Activated T-cell treated with anti-CD3 and anti-CD28 coated beads, Interleukin-2, amount 50 U/mL, for 4 hours (primary cell): ENCODE measurements at regions not wholly inside any gene's neighbourhood (a gene's known extent, or its start where the extent isn't known, plus 50 kb on each side); places are given as distances from the start of the nearest gene placed in this dataset.

Experiments used
- ATAC-seq, 2 donors: fragments of 200-7000 bp; cut with Tn5 transposase; one replicate each; pipeline ENCODE4 v1.10.0; 2021
- DNase-seq: peaks from one replicate; pipeline ENCODE4 v3.0.0-alpha.2; 2020
- H3K27me3 Mint-ChIP-seq: one replicate; pipeline ENCODE4 v1.8.0; 2021; ENCODE audit warnings: low read depth, mixed read lengths
- H3K36me3 Mint-ChIP-seq: one replicate; pipeline ENCODE4 v1.8.0; 2022; ENCODE audit warnings: mixed read lengths; ENCODE audit not compliant: insufficient read depth
- H3K4me1 Mint-ChIP-seq: one replicate; pipeline ENCODE4 v1.8.0; 2021; ENCODE audit warnings: low read depth, mixed read lengths
- H3K4me3 Mint-ChIP-seq: one replicate; pipeline ENCODE4 v1.8.0; 2021; ENCODE audit warnings: mild to moderate bottlenecking, moderate library complexity, mixed read lengths
- H3K9me3 Mint-ChIP-seq: one replicate; pipeline ENCODE4 v1.8.0; 2021; ENCODE audit warnings: mixed read lengths

- Mint-ChIP-seq H3K9me3 (no peaks in the 10 kb centered on the region), H3K27me3 (peaks cover 2% of the 10 kb centered on the region), H3K36me3 (no peaks in the 10 kb centered on the region), H3K4me1 (no peaks in the 10 kb centered on the region), H3K4me3 (no peak overlapping the region)
- ATAC-seq (no peak), DNase-seq (no peak)
These were observed 485.4 kb upstream of the CELF2 start for GRCh38 chr10:10532236-10532635.

GRCh38 chr10:10532826-10533225 lies 484.8 kb upstream of the CELF2 start:
- ATAC-seq = no peak
- H3K4me1 Mint-ChIP-seq = no peaks in the 10 kb centered on the region
- peaks cover 2% of the 10 kb centered on the region for H3K27me3 Mint-ChIP-seq
- H3K4me3 Mint-ChIP-seq = no peak overlapping the region
- no peaks in the 10 kb centered on the region for H3K9me3 Mint-ChIP-seq
- DNase-seq = no peak
- H3K36me3 Mint-ChIP-seq = no peaks in the 10 kb centered on the region

GRCh38 chr10:10533437-10533836 lies 484.2 kb upstream of the CELF2 start:
- Mint-ChIP-seq H3K4me1 (no peaks in the 10 kb centered on the region), H3K9me3 (no peaks in the 10 kb centered on the region), H3K36me3 (no peaks in the 10 kb centered on the region), H3K4me3 (no peak overlapping the region), H3K27me3 (peaks cover 2% of the 10 kb centered on the region)
- no peak for DNase-seq
- no peak for ATAC-seq

DNA sequence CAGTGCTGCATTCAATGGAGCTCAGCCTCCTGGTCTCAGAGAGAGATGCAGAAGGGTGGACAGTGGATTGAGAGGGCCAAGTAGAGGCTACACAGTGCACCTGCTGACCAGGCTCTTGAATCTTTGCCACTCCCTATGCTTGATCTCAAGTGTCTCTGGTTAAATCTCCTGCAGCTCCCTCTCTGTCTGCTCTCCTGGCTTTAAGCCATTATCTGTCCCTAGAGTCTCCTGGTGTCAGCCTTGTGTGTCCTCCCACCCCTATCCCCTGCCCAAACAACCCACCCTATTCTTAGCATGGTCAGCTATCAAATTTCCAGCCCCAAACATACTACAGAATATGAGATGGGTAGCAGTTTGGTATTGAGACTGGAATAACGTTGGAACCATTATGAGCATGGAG lies 479.3 kb upstream of the CELF2 start:
- no peak for ATAC-seq
- no peak overlapping the region for H3K4me3 Mint-ChIP-seq
- H3K27me3 Mint-ChIP-seq = peaks cover 2% of the 10 kb centered on the region
- no peaks in the 10 kb centered on the region for H3K9me3 Mint-ChIP-seq
- DNase-seq = no peak
- H3K36me3 Mint-ChIP-seq = no peaks in the 10 kb centered on the region
- no peaks in the 10 kb centered on the region for H3K4me1 Mint-ChIP-seq

GRCh38 chr10:10540398-10540797 lies 477.3 kb upstream of the CELF2 start:
- Mint-ChIP-seq H3K4me3 (no peak overlapping the region), H3K36me3 (no peaks in the 10 kb centered on the region), H3K27me3 (peaks cover 3% of the 10 kb centered on the region), H3K4me1 (no peaks in the 10 kb centered on the region), H3K9me3 (no peaks in the 10 kb centered on the region)
- DNase-seq (no peak), ATAC-seq (no peak)

DNA sequence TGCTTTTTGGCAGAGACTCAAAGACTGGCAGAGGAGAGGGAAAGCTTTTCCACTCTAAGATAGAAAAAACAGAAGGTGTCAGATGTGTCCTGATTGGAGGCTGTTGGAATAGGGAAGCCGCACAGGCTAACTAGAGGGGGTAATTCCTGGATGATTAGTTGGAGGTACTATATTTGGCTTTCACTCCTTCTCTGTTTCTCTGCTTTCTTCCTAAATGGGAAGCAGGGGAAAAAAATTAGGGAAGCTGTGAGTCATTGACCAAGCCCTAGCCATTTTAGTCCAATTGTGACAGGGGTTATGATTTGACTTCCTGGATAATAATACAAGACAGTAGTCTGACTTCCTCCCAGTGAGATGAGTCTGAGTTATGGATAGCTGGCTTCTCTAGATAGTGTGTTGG lies 475.2 kb upstream of the CELF2 start:
- no peaks in the 10 kb centered on the region for H3K9me3 Mint-ChIP-seq
- no peak overlapping the region for H3K4me3 Mint-ChIP-seq
- H3K27me3 Mint-ChIP-seq = peaks cover 3% of the 10 kb centered on the region
- ATAC-seq (no peak), DNase-seq (no peak)
- H3K36me3 Mint-ChIP-seq = no peaks in the 10 kb centered on the region
- H3K4me1 Mint-ChIP-seq = no peaks in the 10 kb centered on the region

- no peaks in the 10 kb centered on the region for H3K36me3 Mint-ChIP-seq
- H3K4me3 Mint-ChIP-seq = no peak overlapping the region
- no peaks in the 10 kb centered on the region for H3K9me3 Mint-ChIP-seq
- DNase-seq (no peak), ATAC-seq (no peak)
- H3K27me3 Mint-ChIP-seq = peaks cover 3% of the 10 kb centered on the region
- H3K4me1 Mint-ChIP-seq = no peaks in the 10 kb centered on the region
These were observed 472.8 kb upstream of the CELF2 start for GRCh38 chr10:10544890-10545289.

DNA sequence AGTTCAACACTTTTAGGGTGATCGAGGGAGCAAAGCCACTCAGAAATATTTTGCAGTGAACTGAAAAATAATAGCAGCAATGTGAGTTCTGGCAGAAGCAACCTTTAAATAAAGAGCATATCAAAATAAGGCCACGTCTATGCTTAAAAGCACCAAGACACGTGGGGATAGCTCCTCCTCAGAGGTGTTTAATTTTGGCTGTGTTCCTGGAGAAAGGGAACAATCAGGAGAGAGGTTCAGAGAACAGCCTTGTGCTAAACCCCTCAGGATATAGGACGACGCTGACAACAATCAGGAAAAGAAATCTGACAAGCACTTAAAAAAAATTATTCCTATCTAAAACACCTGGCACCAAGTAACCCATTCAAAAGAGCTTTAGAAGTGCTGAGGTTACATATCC lies 471.9 kb upstream of the CELF2 start:
- no peaks in the 10 kb centered on the region for H3K4me1 Mint-ChIP-seq
- no peaks in the 10 kb centered on the region for H3K36me3 Mint-ChIP-seq
- H3K27me3 Mint-ChIP-seq = peaks cover 6% of the 10 kb centered on the region
- DNase-seq (no peak), ATAC-seq (no peak)
- no peaks in the 10 kb centered on the region for H3K9me3 Mint-ChIP-seq
- no peak overlapping the region for H3K4me3 Mint-ChIP-seq

- no peaks in the 10 kb centered on the region for H3K9me3 Mint-ChIP-seq
- H3K4me3 Mint-ChIP-seq = no peak overlapping the region
- DNase-seq = no peak
- H3K4me1 Mint-ChIP-seq = no peaks in the 10 kb centered on the region
- peaks cover 5% of the 10 kb centered on the region for H3K27me3 Mint-ChIP-seq
- ATAC-seq = no peak
- H3K36me3 Mint-ChIP-seq = no peaks in the 10 kb centered on the region
These were observed 465.9 kb upstream of the CELF2 start for GRCh38 chr10:10551596-10552301.

- Mint-ChIP-seq H3K4me1 (no peaks in the 10 kb centered on the region), H3K9me3 (no peaks in the 10 kb centered on the region), H3K4me3 (no peak overlapping the region), H3K27me3 (peaks cover 5% of the 10 kb centered on the region), H3K36me3 (no peaks in the 10 kb centered on the region)
- DNase-seq = no peak
- ATAC-seq = peak; percentile 43 to 60
These were observed 464.7 kb upstream of the CELF2 start for GRCh38 chr10:10552948-10553347.

GRCh38 chr10:10564081-10564794 lies 453.4 kb upstream of the CELF2 start:
- Mint-ChIP-seq H3K4me1 (no peaks in the 10 kb centered on the region), H3K4me3 (no peak overlapping the region), H3K27me3 (peaks cover 18% of the 10 kb centered on the region), H3K36me3 (no peaks in the 10 kb centered on the region), H3K9me3 (no peaks in the 10 kb centered on the region)
- ATAC-seq (no peak), DNase-seq (no peak)

- ATAC-seq (no peak), DNase-seq (no peak)
- Mint-ChIP-seq H3K4me3 (no peak overlapping the region), H3K9me3 (no peaks in the 10 kb centered on the region), H3K27me3 (no peaks in the 10 kb centered on the region), H3K36me3 (no peaks in the 10 kb centered on the region), H3K4me1 (no peaks in the 10 kb centered on the region)
These were observed 440.7 kb upstream of the CELF2 start for GRCh38 chr10:10576937-10577336.

DNA sequence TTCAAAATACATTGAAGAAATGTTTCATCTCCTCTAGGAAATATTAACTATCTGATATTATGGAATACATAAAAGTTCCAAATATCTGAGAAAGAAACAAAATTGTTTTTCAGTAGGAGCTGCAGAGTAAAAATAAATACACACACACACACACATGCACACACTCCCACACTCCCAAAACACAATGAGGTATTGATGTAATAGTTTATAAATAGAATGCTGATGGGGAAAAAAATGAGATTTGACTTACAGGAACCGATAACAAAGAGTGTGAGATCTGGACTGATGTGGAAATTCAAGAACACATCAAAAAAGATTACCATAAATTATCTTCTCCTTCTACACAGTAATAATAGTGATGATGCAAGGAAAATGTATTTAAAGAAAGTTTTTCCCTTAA lies 438.0 kb upstream of the CELF2 start:
- Mint-ChIP-seq H3K27me3 (peaks cover 3% of the 10 kb centered on the region), H3K4me3 (no peak overlapping the region)
- no peak for ATAC-seq

DNA sequence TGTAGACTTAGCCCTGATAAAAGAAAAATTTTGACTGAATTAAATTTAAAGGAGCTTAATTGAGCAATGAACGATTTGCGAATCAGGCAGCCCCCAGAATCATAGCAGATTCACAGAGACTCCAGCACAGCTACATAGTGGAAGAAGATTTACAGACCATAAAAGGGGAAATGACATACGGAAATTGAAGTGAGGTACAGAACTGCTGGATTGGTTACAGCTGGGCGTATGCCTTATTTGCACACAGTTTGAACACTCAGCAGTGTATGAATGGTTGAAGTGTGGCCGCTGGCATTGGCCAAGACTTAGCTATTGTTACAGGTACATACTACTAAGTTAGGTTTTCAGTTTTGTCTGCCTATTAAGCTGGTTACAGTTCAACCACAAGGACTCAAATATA lies 433.5 kb upstream of the CELF2 start:
- Mint-ChIP-seq H3K4me1 (no peaks in the 10 kb centered on the region), H3K27me3 (peaks cover 9% of the 10 kb centered on the region), H3K36me3 (no peaks in the 10 kb centered on the region), H3K4me3 (no peak overlapping the region), H3K9me3 (no peaks in the 10 kb centered on the region)
- ATAC-seq = no peak
- DNase-seq = no peak

More for the DNA sequence above, 438.0 kb upstream of the CELF2 start:
- no peaks in the 10 kb centered on the region for H3K36me3 Mint-ChIP-seq
- H3K9me3 Mint-ChIP-seq = no peaks in the 10 kb centered on the region
- DNase-seq = no peak
- H3K4me1 Mint-ChIP-seq = no peaks in the 10 kb centered on the region

DNA sequence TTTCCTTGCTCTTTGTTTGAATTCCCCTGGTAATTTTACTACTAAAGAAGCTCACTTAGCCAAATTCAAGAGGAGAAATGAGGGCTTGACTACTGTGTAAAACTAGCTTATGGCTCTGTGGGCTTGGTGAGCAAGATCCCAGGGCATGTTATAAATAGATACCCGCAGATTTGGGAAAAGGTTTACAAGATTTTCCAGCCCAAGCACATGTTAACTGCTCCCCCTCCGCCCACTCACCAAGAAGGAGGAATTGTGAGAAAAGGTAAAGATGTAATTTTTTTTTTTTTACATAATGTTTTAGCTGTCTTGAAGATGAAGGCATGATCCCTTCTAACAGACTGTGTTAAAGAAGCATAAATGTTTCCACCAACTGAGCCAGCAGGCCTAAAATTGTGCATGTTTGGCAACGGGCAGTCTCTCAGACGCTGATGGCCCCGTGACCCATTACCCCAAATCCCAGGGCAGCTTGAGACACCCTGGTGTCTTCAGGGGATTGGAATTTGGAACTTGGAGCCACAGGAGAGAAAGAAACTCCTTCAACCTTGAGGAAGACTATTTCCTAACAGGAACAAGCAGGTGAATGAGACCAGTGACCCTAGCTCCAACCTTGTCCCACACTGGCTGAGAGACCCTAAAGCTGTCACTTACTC lies 429.8 kb upstream of the CELF2 start:
- no peaks in the 10 kb centered on the region for H3K4me1 Mint-ChIP-seq
- no peak overlapping the region for H3K4me3 Mint-ChIP-seq
- ATAC-seq = no peak
- no peak for DNase-seq
- no peaks in the 10 kb centered on the region for H3K9me3 Mint-ChIP-seq
- H3K36me3 Mint-ChIP-seq = no peaks in the 10 kb centered on the region
- peaks cover 17% of the 10 kb centered on the region for H3K27me3 Mint-ChIP-seq
